HAP-1 (cell line): ENCODE measurements at regions not wholly inside any gene's neighbourhood (a gene's known extent, or its start where the extent isn't known, plus 50 kb on each side); places are given as distances from the start of the nearest gene placed in this dataset.

Source experiments
- DNase-seq, 2 experiments: peaks; one replicate each; pipeline ENCODE4 v3.0.0-alpha.2; 2016 to 2020; ENCODE audit warnings: low spot score in 2 of 2
- H3K27me3 ChIP-seq: fragments of 250-450 bp; sonication (Bioruptor Pico); 2 replicates; pipeline ENCODE4 v1.5.1; 2020; ENCODE audit warnings: low read depth, mild to moderate bottlenecking, moderate library complexity
- H3K36me3 ChIP-seq: fragments of 250-450 bp; sonication (Bioruptor Pico); replicated peaks from 2 replicates; pipeline ENCODE4 v1.5.1; 2020; ENCODE audit warnings: mild to moderate bottlenecking
- H3K4me1 ChIP-seq: fragments of 250-450 bp; sonication (Bioruptor Pico); 2 replicates; pipeline ENCODE4 v1.5.1; 2020; ENCODE audit warnings: mild to moderate bottlenecking
- H3K4me3 ChIP-seq: fragments of 250-450 bp; sonication (Bioruptor Pico); 2 replicates; pipeline ENCODE4 v1.5.1; 2020; ENCODE audit warnings: mild to moderate bottlenecking, moderate library complexity
- H3K9me3 ChIP-seq: fragments of 250-450 bp; sonication (Bioruptor Pico); 2 replicates; pipeline ENCODE4 v1.5.1; 2020; ENCODE audit warnings: mild to moderate bottlenecking, moderate library complexity
- in situ Hi-C: fragments of 300-500 bp; cut with MboI; formaldehyde crosslinking; loops from 3 replicates; pipeline ENCODE4 v1.14.3; 2020; ENCODE audit warnings: low sequenced_read_pairs, inconsistent platforms, mixed read lengths

DNA sequence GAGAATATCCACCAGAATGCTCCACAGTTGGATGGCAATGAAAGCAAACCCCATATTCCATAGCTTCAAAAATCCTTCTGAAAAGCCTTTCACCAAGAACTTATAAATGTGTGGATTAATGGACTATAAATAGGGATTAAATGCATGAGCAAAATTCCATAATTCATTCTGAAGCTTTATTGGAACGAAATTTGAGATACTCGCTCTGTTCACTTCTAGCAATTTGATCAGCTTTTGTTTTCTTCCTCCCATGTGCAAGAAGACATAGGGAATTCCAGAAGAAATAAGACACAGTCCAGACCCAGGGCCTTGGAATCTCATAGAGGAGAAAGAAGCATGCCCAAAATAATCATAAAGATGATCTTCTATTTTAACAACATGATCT, 285.9 kb upstream of the TMPO start:
- DNase-seq, result no peak
- in situ Hi-C loops, result no loop called here

DNA sequence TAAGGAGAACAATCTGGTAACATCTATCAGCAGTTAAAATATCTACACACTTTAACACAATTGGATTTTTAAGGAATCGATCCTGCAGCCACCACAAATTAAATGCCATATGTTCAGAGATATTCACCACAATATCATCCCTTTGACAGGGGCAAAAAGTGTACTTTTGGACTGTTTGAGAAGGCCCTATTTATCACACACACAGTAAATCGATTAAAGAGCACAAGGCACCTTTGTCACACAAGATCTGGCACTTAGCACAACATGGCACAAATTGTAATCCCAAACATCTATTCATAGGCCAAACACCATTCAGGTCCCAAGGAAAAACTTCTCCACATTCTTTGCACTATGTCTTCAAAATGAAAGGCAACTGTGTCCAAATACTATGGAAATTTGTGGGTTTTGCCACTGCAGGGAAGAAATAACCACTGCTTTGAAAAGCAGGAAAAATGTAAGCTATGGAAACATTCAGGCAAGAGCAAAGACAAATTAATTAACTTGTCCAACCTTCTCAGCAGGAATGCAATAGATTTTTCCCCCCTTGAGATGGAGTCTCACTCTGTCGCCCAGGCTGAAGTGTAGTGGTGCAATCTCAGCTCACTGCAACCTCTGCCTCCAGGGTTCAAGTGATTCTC, 282.5 kb upstream of the TMPO start:
- H3K4me1 ChIP-seq, result no peaks in the 10 kb centered on the region
- no peak for DNase-seq
- H3K27me3 ChIP-seq, result peaks cover under 1% of the 10 kb centered on the region; the same call in 1 of the 2 replicates
- no peaks in the 10 kb centered on the region for H3K9me3 ChIP-seq
- H3K36me3 ChIP-seq, result no peaks in the 10 kb centered on the region
- H3K4me3 ChIP-seq, result no peak overlapping the region
- in situ Hi-C loops, result no loop called here

More for the DNA sequence above, 285.9 kb upstream of the TMPO start:
- no peaks in the 10 kb centered on the region for H3K9me3 ChIP-seq
- H3K36me3 ChIP-seq, result no peaks in the 10 kb centered on the region
- H3K4me1 ChIP-seq, result no peaks in the 10 kb centered on the region
- H3K27me3 ChIP-seq, result no peaks in the 10 kb centered on the region
- H3K4me3 ChIP-seq, result no peak overlapping the region

DNA sequence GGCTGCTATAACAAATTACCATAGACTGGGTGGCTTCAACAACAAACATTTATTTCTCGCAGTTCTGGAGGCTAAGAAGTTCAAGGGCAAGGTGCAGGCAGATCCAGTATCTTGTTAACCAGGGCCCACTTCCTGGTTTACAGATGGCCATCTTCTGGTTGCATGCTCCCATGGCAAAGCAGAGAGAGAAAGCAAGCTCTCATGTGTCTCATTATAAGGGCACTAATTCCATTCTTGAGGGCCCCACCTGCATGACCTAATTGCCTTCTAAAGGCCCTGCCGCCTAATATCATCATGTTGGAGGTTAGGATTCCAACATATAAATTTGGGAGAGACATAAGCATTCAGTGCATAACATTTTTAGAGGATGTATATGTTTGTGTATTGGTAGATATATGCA, 280.1 kb upstream of the TMPO start:
- in situ Hi-C loops, result no loop called here
- Histone ChIP-seq H3K9me3 (no peaks in the 10 kb centered on the region), H3K4me1 (no peaks in the 10 kb centered on the region), H3K27me3 (peaks cover 3% of the 10 kb centered on the region; the same call in 1 of the 2 replicates), H3K36me3 (no peaks in the 10 kb centered on the region), H3K4me3 (no peak overlapping the region)
- no peak for DNase-seq

DNA sequence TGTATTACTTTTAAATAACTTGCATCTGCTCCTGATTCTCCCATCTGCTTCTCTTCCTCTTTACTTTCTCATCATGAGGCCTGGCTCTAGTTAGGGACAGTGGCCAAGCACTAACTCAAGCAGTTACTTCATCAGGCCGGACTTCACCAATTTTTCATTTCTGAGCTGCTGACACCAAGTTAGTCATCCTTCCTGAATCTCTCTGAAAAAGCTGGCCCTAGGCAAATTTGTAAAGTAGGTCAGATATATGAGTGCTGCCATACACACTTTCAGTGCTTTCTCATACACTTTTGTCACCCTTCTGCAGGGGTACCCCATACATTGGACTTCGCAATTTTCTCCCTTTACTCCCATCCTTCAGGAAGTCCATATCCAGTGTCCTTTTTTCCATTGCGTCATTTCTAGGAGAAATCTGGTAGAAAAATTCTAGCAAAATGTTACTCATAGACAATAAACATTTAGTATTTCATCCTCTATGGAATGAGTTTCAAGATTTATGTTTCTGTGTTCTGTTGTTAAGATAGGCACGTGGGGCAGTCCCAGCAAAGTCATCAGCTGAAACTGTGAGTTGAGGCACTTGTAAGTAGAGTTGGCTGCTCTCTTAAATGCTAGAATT, 276.8 kb upstream of the TMPO start:
- Histone ChIP-seq H3K36me3 (no peaks in the 10 kb centered on the region), H3K4me3 (no peak overlapping the region), H3K27me3 (peaks cover 3% of the 10 kb centered on the region; the same call in 1 of the 2 replicates), H3K4me1 (no peaks in the 10 kb centered on the region), H3K9me3 (no peaks in the 10 kb centered on the region)
- no peak for DNase-seq
- in situ Hi-C loops, result no loop called here

DNA sequence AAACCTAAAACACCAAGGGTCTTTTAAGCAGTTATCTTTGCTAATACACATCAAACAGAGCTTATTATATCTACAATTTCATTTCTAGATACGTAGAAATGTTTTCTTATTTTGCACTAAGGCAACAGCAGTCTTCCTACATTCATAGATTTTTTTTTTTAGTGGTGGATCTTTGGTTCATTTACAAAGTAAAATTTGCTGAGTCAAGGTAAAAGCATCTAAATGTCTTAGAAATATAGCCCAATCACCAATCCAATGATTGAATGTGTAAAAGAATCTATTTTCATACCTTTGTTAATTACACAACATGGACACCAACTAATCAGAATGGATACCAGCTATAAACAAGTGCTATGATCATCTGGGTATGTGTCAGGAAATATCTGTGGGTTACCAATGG, 272.2 kb upstream of the TMPO start:
- H3K4me3 ChIP-seq, result no peak overlapping the region
- no peaks in the 10 kb centered on the region; the same call in 1 of the 2 replicates for H3K27me3 ChIP-seq
- in situ Hi-C loops, result no loop called here
- no peaks in the 10 kb centered on the region for H3K9me3 ChIP-seq
- no peaks in the 10 kb centered on the region for H3K4me1 ChIP-seq
- no peaks in the 10 kb centered on the region for H3K36me3 ChIP-seq
- no peak for DNase-seq

DNA sequence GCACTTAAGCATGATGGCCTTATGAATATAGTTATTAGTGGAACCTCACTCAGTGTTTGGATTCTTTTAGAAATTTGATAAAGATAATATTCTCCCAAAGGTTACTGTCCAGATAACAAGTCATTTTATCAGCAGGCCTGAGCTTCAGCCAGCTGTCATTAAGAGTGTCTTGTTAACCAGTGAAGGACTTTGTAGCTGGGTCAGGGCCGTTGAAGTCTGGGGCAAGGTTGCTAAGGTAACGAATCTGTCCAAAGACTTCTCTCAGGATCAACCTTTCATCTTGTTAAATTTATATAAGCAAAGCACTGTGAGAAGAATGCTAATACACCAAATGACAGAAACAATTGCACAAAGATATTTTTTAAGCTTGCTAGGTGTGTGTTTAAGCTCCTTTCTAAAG, 271.3 kb upstream of the TMPO start:
- DNase-seq, result no peak
- H3K36me3 ChIP-seq, result no peaks in the 10 kb centered on the region

DNA sequence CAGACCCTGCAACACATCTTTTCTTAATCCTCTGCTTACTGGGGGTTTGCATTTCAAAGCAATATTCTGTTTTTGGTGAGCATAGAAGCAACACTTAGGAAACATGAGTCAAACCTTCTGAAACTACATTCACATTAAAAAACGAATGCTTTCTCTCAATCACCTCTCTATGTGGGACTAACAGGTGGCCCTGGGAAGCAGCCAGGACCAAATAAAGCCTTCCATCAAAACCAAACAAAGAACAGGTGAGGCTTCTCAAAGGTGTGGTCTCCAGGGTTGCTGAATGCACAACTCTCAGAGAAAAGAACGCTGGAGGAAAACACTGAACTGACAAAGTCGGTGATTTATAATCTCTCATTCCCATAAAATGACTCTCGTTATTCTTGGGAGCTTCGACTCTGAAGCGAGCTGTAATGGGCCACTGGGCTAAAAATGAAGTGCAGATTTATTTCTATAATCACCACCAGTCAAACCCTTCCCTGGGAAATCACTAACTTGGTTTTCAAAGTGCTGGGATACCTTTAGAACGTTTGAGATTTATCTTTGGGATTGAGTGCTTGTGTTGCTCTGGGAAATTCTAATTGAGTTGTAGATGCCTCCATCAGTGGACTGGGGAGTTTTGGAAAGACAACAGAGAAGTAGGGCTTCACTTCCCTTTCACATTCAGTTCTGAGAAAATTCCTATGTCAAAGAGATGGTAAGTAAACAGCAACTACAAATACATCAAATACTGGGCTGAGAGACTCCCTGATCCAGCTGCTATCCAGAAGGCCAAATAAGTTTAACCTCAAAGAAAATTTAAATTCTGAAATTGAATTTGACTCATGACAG, 262.0 kb upstream of the TMPO start:
- Histone ChIP-seq H3K4me3 (no peak overlapping the region), H3K36me3 (no peaks in the 10 kb centered on the region), H3K9me3 (no peaks in the 10 kb centered on the region), H3K27me3 (no peaks in the 10 kb centered on the region; the same call in 1 of the 2 replicates), H3K4me1 (no peaks in the 10 kb centered on the region)
- DNase-seq, result no peak
- in situ Hi-C loops, result no loop called here

More for the DNA sequence above, 271.3 kb upstream of the TMPO start:
- no peak overlapping the region for H3K4me3 ChIP-seq
- no peaks in the 10 kb centered on the region for H3K4me1 ChIP-seq
- no peaks in the 10 kb centered on the region for H3K9me3 ChIP-seq
- in situ Hi-C loops, result no loop called here
- H3K27me3 ChIP-seq, result no peaks in the 10 kb centered on the region; the same call in 1 of the 2 replicates

DNA sequence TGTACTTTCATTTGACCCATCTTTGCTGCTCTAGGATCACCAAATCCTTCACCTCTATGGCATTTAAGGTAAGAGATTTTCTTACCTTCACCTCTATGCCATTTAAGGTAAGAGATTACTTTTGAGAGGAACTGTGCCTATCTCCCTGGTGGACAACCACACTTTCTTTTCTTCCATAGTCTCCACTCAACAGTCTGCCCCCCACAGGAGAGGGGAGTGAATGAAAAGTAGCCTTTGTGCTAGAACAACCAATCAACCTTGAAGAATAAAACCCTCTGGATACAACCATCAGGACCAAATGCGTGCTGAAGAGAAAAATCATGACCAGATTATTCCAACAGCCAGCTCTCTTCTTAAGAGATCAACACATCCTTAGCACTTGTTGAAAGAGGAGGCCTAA, 258.6 kb upstream of the TMPO start:
- Histone ChIP-seq H3K4me3 (no peak overlapping the region), H3K4me1 (no peaks in the 10 kb centered on the region), H3K36me3 (no peaks in the 10 kb centered on the region), H3K27me3 (no peaks in the 10 kb centered on the region; the same call in 1 of the 2 replicates), H3K9me3 (no peaks in the 10 kb centered on the region)
- in situ Hi-C loops, result no loop called here
- no peak for DNase-seq

DNA sequence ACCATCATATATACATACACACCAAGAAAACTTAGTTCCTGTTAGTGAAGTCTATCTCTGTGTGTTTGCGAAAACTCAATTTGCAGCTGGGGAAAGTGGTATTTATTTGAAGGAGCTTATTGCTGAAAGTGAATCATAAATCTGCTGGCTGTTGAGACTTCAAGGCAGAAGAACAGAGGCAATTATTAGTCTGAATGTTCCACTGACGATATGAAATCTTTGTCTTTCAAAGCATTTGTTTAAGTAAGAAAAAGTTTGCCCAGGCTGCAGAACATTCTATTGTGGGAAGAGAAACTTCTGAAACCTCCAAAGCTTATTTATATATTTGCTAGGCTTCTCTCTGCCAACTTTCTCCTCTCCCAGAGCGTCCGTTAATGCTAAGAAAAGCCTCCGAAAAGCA, 255.7 kb upstream of the TMPO start:
- Histone ChIP-seq H3K4me1 (no peaks in the 10 kb centered on the region), H3K27me3 (no peaks in the 10 kb centered on the region; the same call in 1 of the 2 replicates), H3K36me3 (no peaks in the 10 kb centered on the region), H3K4me3 (no peak overlapping the region), H3K9me3 (no peaks in the 10 kb centered on the region)
- DNase-seq, result no peak
- in situ Hi-C loops, result no loop called here

DNA sequence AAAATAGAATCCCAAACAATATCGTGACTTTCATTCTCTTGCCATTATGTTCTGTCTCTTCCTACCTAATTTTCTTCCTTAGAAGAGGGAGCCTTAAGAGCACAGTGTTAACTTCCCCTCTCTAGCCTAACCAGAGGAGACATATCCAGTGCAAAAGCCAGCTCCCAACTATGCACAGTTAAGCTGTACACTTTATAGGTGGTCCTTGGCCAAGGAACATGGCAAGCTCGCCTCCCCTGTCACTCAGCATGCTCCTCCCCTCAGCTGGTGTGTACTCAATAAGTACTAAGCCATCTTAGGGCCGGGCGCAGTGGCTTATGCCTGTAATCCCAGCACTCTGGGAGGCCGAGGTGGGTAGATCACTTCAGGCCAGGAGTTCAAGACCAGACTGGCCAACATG, 255.1 kb upstream of the TMPO start:
- in situ Hi-C loops, result no loop called here
- H3K9me3 ChIP-seq, result no peaks in the 10 kb centered on the region
- no peaks in the 10 kb centered on the region; the same call in 1 of the 2 replicates for H3K27me3 ChIP-seq
- H3K4me3 ChIP-seq, result no peak overlapping the region
- H3K36me3 ChIP-seq, result no peaks in the 10 kb centered on the region
- no peaks in the 10 kb centered on the region for H3K4me1 ChIP-seq
- no peak for DNase-seq

DNA sequence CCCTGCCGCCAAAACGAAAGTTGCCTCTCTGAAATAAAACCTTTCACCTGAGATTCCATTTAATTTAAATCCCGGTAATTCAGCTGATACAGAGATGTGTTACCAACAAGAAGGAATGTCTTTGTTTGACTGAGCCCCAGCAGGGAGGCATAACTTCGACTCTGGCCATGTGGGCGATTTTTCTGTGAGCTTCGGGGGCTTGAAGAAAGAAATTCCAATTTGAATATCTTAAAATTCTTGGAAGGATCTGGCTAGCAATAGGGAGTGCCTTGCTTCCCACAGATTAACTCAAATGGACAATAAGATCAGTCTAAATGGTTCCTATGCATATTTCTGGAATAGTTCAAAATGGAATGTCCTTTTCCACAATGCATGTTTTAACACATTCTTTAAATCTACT, 252.5 kb upstream of the TMPO start:
- H3K36me3 ChIP-seq, result no peaks in the 10 kb centered on the region
- DNase-seq, result no peak
- in situ Hi-C loops, result no loop called here
- no peak overlapping the region for H3K4me3 ChIP-seq
- no peaks in the 10 kb centered on the region for H3K4me1 ChIP-seq
- H3K27me3 ChIP-seq, result no peaks in the 10 kb centered on the region; the same call in 1 of the 2 replicates
- H3K9me3 ChIP-seq, result no peaks in the 10 kb centered on the region

DNA sequence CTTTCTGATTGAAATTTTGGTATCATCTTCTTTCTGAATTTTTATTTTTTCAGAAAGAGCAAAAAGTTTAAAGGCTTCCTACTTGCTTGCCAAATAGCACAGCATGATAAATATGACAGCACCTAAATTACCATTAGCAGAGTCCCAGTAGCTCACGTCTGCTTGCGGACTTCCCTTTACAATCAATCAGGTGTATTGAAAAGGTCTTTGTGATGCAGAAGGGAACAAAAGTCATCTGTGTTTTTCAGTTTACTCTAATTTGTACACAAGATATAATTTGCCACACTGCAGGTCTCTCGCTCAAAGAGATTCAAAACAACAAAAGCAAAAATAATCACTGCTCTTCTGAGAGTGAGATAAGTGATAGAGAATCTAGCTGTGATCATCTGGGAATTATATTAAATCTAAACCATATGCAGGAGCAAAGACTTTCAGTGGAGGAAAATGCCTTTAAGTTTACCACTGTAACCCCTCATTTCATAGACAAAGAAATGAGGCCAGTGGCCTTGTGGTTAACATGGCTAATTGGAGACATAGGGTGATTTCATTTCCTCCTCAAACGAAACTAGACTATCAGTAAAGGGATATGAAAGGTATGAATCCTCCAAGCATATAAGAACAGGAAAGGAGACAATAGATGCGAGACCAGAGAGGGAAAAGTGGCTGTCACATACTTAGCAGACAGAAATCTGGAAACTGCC, 240.8 kb upstream of the TMPO start:
- no peaks in the 10 kb centered on the region for H3K4me1 ChIP-seq
- no peaks in the 10 kb centered on the region for H3K36me3 ChIP-seq
- no peak for DNase-seq
- H3K9me3 ChIP-seq, result no peaks in the 10 kb centered on the region
- in situ Hi-C loops, result no loop called here
- H3K4me3 ChIP-seq, result no peak overlapping the region
- H3K27me3 ChIP-seq, result peaks cover 5% of the 10 kb centered on the region; the same call in 1 of the 2 replicates

DNA sequence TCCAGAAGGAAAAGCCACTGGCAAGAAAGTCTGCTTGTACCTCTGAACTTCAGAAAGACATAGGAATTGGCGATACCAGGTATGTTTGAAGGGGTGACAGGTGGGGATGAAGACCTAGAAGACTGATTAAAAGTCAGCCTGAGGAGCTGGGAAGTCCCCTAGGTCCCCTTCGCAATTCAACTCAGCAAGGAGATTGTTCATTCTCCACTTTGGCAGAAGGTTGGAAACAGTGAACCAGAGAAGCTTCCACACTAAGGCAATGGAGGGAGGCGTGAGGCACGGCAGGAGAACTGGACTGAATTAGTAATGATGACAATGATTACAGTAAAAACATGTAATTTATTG, 240.3 kb upstream of the TMPO start:
- Histone ChIP-seq H3K9me3 (no peaks in the 10 kb centered on the region), H3K27me3 (peaks cover 5% of the 10 kb centered on the region; the same call in 1 of the 2 replicates), H3K4me1 (no peaks in the 10 kb centered on the region), H3K4me3 (no peak overlapping the region), H3K36me3 (no peaks in the 10 kb centered on the region)
- DNase-seq, result no peak
- in situ Hi-C loops, result no loop called here
